Endodermal cell (in vitro differentiated cells): ENCODE measurements at regions not wholly inside any gene's neighbourhood (a gene's known extent, or its start where the extent isn't known, plus 50 kb on each side); places are given as distances from the start of the nearest gene placed in this dataset.

Experiments
- DNase-seq: peaks from one replicate; pipeline ENCODE4 v3.0.0-alpha.2; 2017
- H3K27ac ChIP-seq: 2 replicates; pipeline ENCODE4 v1.5.1; 2013; ENCODE audit warnings: mild to moderate bottlenecking, low read depth, low read length, moderate library complexity
- H3K27me3 ChIP-seq: 2 replicates; pipeline ENCODE4 v1.6.1; 2013; ENCODE audit warnings: mild to moderate bottlenecking, low read length, moderate library complexity; ENCODE audit not compliant: insufficient read depth, control insufficient read depth, poor library complexity, severe bottlenecking
- H3K36me3 ChIP-seq: 2 replicates; pipeline ENCODE4 v1.7.0; 2013; ENCODE audit warnings: mild to moderate bottlenecking, low read length, moderate library complexity; ENCODE audit not compliant: control insufficient read depth, insufficient read depth
- H3K4me1 ChIP-seq: one replicate; pipeline ENCODE4 v1.7.0; 2013; ENCODE audit warnings: low read length; ENCODE audit not compliant: control insufficient read depth, insufficient read depth
- H3K4me3 ChIP-seq: 2 replicates; pipeline ENCODE4 v1.5.1; 2013; ENCODE audit warnings: mild to moderate bottlenecking, low read length, moderate library complexity
- H3K9ac ChIP-seq: 2 replicates; pipeline ENCODE4 v1.6.1; 2013; ENCODE audit warnings: mild to moderate bottlenecking, low read length, moderate library complexity; ENCODE audit not compliant: poor library complexity, severe bottlenecking; ENCODE audit errors: extremely low read depth
- H3K9me3 ChIP-seq: 2 replicates; pipeline ENCODE4 v1.6.1; 2013; ENCODE audit warnings: mild to moderate bottlenecking, low read length, moderate library complexity; ENCODE audit not compliant: control insufficient read depth
- H3K27ac Mint-ChIP-seq: 2 replicates; pipeline ENCODE4 v1.8.0; 2020; ENCODE audit warnings: mixed read lengths
- H3K27me3 Mint-ChIP-seq: 2 replicates; pipeline ENCODE4 v1.8.0; 2021; ENCODE audit warnings: mild to moderate bottlenecking, mixed read lengths; ENCODE audit not compliant: insufficient read depth
- H3K36me3 Mint-ChIP-seq: 2 replicates; pipeline ENCODE4 v1.8.0; 2020; ENCODE audit warnings: low read depth, mixed read lengths
- H3K4me1 Mint-ChIP-seq: 2 replicates; pipeline ENCODE4 v1.8.0; 2020; ENCODE audit warnings: mixed read lengths
- H3K4me3 Mint-ChIP-seq: 2 replicates; pipeline ENCODE4 v1.8.0; 2020; ENCODE audit warnings: mild to moderate bottlenecking, moderate library complexity, mixed read lengths
- H3K9me3 Mint-ChIP-seq: 2 replicates; pipeline ENCODE4 v1.8.0; 2020; ENCODE audit warnings: mild to moderate bottlenecking, mixed read lengths
- WGBS, 2 experiments: methylation state at CpG; one replicate each; pipeline versions ENCODE4 v1.1.5 to v1.1.7; 2013; ENCODE audit warnings: missing lambda C conversion rate in 2 of 2, mixed read lengths in 1 of 2; ENCODE audit not compliant: insufficient coverage in 1 of 2, insufficient read length in 1 of 2; 5-methylcytosine and 5-hydroxymethylcytosine counted together
- TF ChIP-seq, protein P1 (sequence below): fragments of 200-600 bp; sonication (generic); conservative IDR thresholded peaks from 2 replicates; pipeline ENCODE4 v1.5.0; 2021; ENCODE audit warnings: antibody characterized with exemption, mild to moderate bottlenecking

- Mint-ChIP-seq H3K27me3 (peaks cover 13% of the 10 kb centered on the region), H3K4me3 (no peak overlapping the region), H3K4me1 (peaks cover 3% of the 10 kb centered on the region), H3K27ac (no peak overlapping the region), H3K9me3 (peaks cover 4% of the 10 kb centered on the region), H3K36me3 (no peaks in the 10 kb centered on the region)
- Histone ChIP-seq H3K9me3 (no peaks in the 10 kb centered on the region), H3K27me3 (peaks cover 6% of the 10 kb centered on the region), H3K36me3 (no peaks in the 10 kb centered on the region), H3K4me1 (no peaks in the 10 kb centered on the region), H3K27ac (no peak overlapping the region), H3K9ac (no peak overlapping the region), H3K4me3 (no peak overlapping the region)
- no peak for DNase-seq
- 96% methylated on average over 5 of the region's 5 CpGs; no CpG with 5 or more reads in 1 of the 2 experiments for WGBS, 2 experiments
- TF ChIP-seq, protein P1, sequence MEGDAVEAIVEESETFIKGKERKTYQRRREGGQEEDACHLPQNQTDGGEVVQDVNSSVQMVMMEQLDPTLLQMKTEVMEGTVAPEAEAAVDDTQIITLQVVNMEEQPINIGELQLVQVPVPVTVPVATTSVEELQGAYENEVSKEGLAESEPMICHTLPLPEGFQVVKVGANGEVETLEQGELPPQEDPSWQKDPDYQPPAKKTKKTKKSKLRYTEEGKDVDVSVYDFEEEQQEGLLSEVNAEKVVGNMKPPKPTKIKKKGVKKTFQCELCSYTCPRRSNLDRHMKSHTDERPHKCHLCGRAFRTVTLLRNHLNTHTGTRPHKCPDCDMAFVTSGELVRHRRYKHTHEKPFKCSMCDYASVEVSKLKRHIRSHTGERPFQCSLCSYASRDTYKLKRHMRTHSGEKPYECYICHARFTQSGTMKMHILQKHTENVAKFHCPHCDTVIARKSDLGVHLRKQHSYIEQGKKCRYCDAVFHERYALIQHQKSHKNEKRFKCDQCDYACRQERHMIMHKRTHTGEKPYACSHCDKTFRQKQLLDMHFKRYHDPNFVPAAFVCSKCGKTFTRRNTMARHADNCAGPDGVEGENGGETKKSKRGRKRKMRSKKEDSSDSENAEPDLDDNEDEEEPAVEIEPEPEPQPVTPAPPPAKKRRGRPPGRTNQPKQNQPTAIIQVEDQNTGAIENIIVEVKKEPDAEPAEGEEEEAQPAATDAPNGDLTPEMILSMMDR = no peak
Observed at GRCh38 chr15:52844823-52845222, 54.7 kb upstream of the ONECUT1 start.
